Lung (tissue), 11 donors: ENCODE measurements at regions not wholly inside any gene's neighbourhood (a gene's known extent, or its start where the extent isn't known, plus 50 kb on each side); places are given as distances from the start of the nearest gene placed in this dataset.
A peak's percentile ranks its signal among the peaks of the same experiment; 100 is the strongest.

Experiments
- ATAC-seq: fragments of 200-7000 bp; cut with Tn5 transposase; one replicate; pipeline ENCODE4 v1.9.1; 2020; ENCODE audit warnings: moderate number of reproducible peaks; ENCODE audit not compliant: insufficient read depth, low FRiP score
- DNase-seq, 3 donors: peaks; one replicate each; pipeline ENCODE4 v3.0.0-alpha.2; 2013 to 2017
- H3K27ac ChIP-seq, 2 donors: one replicate each; pipeline ENCODE4 v1.5.1; 2013; ENCODE audit warnings: mild to moderate bottlenecking in 2 of 2, moderate library complexity in 2 of 2, control low read depth in 1 of 2, inconsistent platforms in 1 of 2, low read depth in 1 of 2, low read length in 1 of 2
- H3K27me3 ChIP-seq, 3 donors: one replicate each; pipeline ENCODE4 v1.5.1; 2013; ENCODE audit warnings: low read length in 2 of 3; ENCODE audit not compliant: control insufficient read depth in 3 of 3, insufficient read depth in 3 of 3
- H3K36me3 ChIP-seq, 4 donors: one replicate each; pipeline ENCODE4 v1.5.1; 2013; ENCODE audit warnings: low read length in 4 of 4, mild to moderate bottlenecking in 1 of 4, moderate library complexity in 1 of 4; ENCODE audit not compliant: control insufficient read depth in 4 of 4, insufficient read depth in 4 of 4
- H3K4me1 ChIP-seq, 5 donors: one replicate each; pipeline ENCODE4 v1.5.1; 2013; ENCODE audit warnings: low read length in 5 of 5, mild to moderate bottlenecking in 2 of 5, moderate library complexity in 1 of 5; ENCODE audit not compliant: control insufficient read depth in 5 of 5, insufficient read depth in 5 of 5
- H3K4me3 ChIP-seq: one replicate; pipeline ENCODE4 v1.5.1; 2013; ENCODE audit warnings: mild to moderate bottlenecking, control low read depth, moderate library complexity
- H3K9ac ChIP-seq, 2 donors: one replicate each; pipeline ENCODE4 v1.5.1; 2013; ENCODE audit warnings: low read length in 2 of 2, control low read depth in 1 of 2; ENCODE audit not compliant: insufficient read depth in 1 of 2
- H3K9me3 ChIP-seq, 4 donors: one replicate each; pipeline ENCODE4 v1.5.1; 2013; ENCODE audit warnings: low read length in 3 of 4, mild to moderate bottlenecking in 1 of 4, moderate library complexity in 1 of 4; ENCODE audit not compliant: control insufficient read depth in 4 of 4, insufficient read depth in 3 of 4
- WGBS, 2 donors: extraction: QIAGEN DNeasy Blood & Tissue Kit; methylation state at CpG; one replicate each; pipeline ENCODE4 v1.1.7; 2013; 5-methylcytosine and 5-hydroxymethylcytosine counted together
- TF ChIP-seq, protein P1 (sequence below): IDR thresholded peaks from 2 replicates; pipeline ENCODE4 v1.5.1; 2012; ENCODE audit warnings: mild to moderate bottlenecking; ENCODE audit errors: control extremely low read depth, extremely low read depth
- donor health status: control.
- donor health status: control.
- donor health status: Bipolar disorder and iron deficiency.
- donor health status: healthy.
- donor health status: DM: yes; HTN: yes; CAD: no.

DNA sequence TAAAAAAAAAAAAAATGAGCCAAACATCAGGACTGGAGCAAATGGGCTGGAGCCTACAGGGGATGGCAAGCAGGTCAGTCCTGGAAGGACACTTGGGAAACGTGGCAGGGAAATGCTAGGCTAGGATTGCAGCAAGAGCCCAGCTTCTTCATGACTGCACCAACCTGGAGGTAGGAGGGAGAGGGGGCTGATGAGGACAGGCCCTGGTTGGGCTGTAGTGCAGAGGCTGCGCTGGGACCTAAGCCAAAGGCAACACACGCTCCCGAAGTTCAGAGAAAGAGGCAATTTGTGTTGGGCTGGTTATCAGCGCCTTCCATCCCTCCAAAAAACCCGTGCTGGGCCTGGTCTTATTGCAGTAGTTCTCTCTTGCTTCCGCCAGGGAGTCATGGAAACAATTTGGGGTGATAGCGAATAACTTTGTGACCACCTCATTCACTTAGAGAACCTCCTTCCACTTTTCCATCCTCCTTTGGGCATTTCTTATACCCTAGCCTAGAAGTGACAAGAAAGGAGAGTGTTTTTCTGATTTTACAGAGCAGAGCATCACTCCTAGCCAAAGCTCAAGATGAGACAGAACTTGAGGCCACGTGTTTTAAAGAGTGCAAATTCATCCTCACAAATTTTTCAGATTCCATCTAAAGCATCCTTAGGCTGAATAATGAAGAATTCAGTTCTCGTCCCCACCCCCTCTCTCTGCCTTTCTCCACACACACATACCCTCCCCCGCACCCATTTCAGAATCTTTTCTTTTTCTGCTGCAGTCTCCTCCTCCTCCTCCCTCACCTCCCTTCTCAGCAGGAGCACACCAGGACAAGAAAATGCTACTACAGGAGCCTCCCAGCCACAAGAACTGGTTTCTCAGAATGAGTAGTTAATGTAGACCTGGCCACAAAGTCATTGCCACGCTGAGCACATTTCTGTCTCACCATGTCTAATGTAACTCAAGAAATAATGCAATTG, 61.3 kb upstream of the CALM2 start:
- H3K9me3 ChIP-seq, result no peaks in the 10 kb centered on the region
- no peak overlapping the region for H3K9ac ChIP-seq
- TF ChIP-seq, protein P1, sequence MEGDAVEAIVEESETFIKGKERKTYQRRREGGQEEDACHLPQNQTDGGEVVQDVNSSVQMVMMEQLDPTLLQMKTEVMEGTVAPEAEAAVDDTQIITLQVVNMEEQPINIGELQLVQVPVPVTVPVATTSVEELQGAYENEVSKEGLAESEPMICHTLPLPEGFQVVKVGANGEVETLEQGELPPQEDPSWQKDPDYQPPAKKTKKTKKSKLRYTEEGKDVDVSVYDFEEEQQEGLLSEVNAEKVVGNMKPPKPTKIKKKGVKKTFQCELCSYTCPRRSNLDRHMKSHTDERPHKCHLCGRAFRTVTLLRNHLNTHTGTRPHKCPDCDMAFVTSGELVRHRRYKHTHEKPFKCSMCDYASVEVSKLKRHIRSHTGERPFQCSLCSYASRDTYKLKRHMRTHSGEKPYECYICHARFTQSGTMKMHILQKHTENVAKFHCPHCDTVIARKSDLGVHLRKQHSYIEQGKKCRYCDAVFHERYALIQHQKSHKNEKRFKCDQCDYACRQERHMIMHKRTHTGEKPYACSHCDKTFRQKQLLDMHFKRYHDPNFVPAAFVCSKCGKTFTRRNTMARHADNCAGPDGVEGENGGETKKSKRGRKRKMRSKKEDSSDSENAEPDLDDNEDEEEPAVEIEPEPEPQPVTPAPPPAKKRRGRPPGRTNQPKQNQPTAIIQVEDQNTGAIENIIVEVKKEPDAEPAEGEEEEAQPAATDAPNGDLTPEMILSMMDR, result no peak
- peaks cover 0 to 9% (median 0%) of the 10 kb centered on the region in 5 donors for H3K4me1 ChIP-seq
- H3K27me3 ChIP-seq, result no peaks in the 10 kb centered on the region
- no peak overlapping the region for H3K4me3 ChIP-seq
- H3K36me3 ChIP-seq, result no peaks in the 10 kb centered on the region
- DNase-seq, result peak; percentile 71 to 85 (median 73)
- WGBS, 2 donors, result 77 to 90% methylated on average over 12 of the region's 12 CpGs
- no peak for ATAC-seq
- H3K27ac ChIP-seq, result no peak overlapping the region

DNA sequence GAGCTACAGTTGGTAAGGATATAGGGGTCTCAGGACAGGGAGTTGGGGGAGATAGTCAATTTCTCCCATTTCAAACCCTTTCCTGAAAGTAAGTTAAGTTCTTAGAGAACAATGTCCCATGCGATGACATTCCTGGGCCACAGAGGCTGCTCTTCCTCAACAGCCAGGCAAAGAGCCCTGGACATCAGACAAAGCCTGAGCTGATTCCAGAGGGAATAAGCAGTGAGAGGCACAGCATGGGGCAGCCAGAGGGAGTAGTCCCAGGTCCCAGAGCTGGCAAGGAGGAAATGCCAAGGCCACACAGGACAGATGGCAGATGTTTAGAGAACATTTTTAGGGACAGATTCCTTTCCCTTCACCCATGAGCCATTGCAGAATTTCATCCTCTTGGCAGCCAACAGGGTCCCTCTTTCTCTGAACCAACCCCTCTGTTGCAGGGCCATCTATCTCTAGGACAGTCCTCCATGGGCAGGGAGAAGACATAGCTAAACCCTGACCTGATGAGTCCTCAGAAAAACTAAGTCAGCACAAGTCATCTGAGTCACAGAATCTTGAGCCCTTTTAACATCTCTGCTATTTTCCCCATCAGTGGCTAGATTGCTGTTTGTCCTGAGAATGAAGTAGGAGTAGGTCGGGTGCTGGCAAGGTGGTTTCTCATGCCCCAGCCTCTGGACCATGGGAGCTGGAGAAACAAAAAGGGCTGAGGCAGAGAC, 60.3 kb upstream of the CALM2 start:
- no peak overlapping the region for H3K4me3 ChIP-seq
- ATAC-seq (no peak), DNase-seq (no peak)
- WGBS, 2 donors, result 85 to 91% methylated on average over 2 of the region's 2 CpGs
- no peak overlapping the region for H3K27ac ChIP-seq
- H3K4me1 ChIP-seq, result peaks cover 0 to 9% (median 0%) of the 10 kb centered on the region in 5 donors
- no peak overlapping the region for H3K9ac ChIP-seq
- TF ChIP-seq, protein P1, result no peak
- H3K27me3 ChIP-seq, result no peaks in the 10 kb centered on the region
- H3K9me3 ChIP-seq, result no peaks in the 10 kb centered on the region
- H3K36me3 ChIP-seq, result no peaks in the 10 kb centered on the region

DNA sequence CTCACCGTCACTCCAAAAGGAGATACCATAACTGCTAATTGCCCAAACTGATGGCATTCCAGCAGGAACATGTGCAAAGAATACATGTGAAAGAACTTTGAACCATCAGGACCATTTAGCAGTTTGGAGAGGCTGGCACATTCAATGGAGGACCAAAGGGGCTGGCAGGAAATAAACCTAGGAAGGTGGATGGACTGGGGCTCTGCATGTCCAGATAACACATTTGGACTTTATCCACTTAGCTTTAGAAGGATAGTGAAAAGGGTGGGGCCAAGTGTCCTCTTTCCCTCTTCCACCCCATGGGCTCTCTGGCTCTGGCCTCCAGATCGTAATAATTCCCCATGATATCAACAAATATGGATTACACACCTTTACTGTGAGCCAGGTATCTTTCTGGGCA, 58.8 kb upstream of the CALM2 start:
- no peaks in the 10 kb centered on the region for H3K9me3 ChIP-seq
- ATAC-seq (no peak), DNase-seq (no peak)
- no peak overlapping the region for H3K4me3 ChIP-seq
- no peaks in the 10 kb centered on the region for H3K27me3 ChIP-seq
- WGBS, 2 donors, result 94 to 95% methylated on average over 2 of the region's 2 CpGs
- H3K9ac ChIP-seq, result no peak overlapping the region
- TF ChIP-seq, protein P1, result no peak
- peaks cover 0 to 9% (median 0%) of the 10 kb centered on the region in 5 donors for H3K4me1 ChIP-seq
- no peak overlapping the region for H3K27ac ChIP-seq
- no peaks in the 10 kb centered on the region for H3K36me3 ChIP-seq
